ENCODE measurements at regions not wholly inside any gene's neighbourhood (a gene's known extent, or its start where the extent isn't known, plus 50 kb on each side); places are given as distances from the start of the nearest gene placed in this dataset.
"Not testable (repeated sequence)": the region's sequence is repeated elsewhere in the genome, so short reads cannot be mapped to it uniquely, and the experiment has no call there.

- H3K4me3 Mint-ChIP-seq (ENCODE audit: unreplicated experiment): no peak overlapping the region
- TF ChIP-seq, protein P1, sequence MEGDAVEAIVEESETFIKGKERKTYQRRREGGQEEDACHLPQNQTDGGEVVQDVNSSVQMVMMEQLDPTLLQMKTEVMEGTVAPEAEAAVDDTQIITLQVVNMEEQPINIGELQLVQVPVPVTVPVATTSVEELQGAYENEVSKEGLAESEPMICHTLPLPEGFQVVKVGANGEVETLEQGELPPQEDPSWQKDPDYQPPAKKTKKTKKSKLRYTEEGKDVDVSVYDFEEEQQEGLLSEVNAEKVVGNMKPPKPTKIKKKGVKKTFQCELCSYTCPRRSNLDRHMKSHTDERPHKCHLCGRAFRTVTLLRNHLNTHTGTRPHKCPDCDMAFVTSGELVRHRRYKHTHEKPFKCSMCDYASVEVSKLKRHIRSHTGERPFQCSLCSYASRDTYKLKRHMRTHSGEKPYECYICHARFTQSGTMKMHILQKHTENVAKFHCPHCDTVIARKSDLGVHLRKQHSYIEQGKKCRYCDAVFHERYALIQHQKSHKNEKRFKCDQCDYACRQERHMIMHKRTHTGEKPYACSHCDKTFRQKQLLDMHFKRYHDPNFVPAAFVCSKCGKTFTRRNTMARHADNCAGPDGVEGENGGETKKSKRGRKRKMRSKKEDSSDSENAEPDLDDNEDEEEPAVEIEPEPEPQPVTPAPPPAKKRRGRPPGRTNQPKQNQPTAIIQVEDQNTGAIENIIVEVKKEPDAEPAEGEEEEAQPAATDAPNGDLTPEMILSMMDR (IDR thresholded peaks at IDR 0.05): no peak
- DNase-seq (ENCODE audit: low spot score): no peak
- H3K9me3 Mint-ChIP-seq (ENCODE audit: low read depth): no peaks in the 10 kb centered on the region
- H3K4me1 Mint-ChIP-seq (ENCODE audit: low read depth): peaks cover 12% of the 10 kb centered on the region
- H3K36me3 Mint-ChIP-seq (ENCODE audit: low read depth): no peaks in the 10 kb centered on the region
- H3K27me3 Mint-ChIP-seq (ENCODE audit: low read depth): peaks cover 18% of the 10 kb centered on the region
- H3K27ac Mint-ChIP-seq (ENCODE audit: unreplicated experiment): no peak overlapping the region
Measured at GRCh38 chr7:93719546-93719945, 145.0 kb upstream of the CALCR start.

GRCh38 chr7:93717217-93717900, 142.8 kb upstream of the CALCR start:
- H3K27ac Mint-ChIP-seq (ENCODE audit: unreplicated experiment): no peak overlapping the region
- no peak for DNase-seq (ENCODE audit: low spot score)
- peaks cover 22% of the 10 kb centered on the region for H3K27me3 Mint-ChIP-seq (ENCODE audit: low read depth)
- H3K4me1 Mint-ChIP-seq (ENCODE audit: low read depth): peaks cover 22% of the 10 kb centered on the region
- TF ChIP-seq, protein P1 (IDR thresholded peaks at IDR 0.05): no peak
- H3K9me3 Mint-ChIP-seq (ENCODE audit: low read depth): no peaks in the 10 kb centered on the region
- H3K4me3 Mint-ChIP-seq (ENCODE audit: unreplicated experiment): no peak overlapping the region
- no peaks in the 10 kb centered on the region for H3K36me3 Mint-ChIP-seq (ENCODE audit: low read depth)

GRCh38 chr7:93715234-93715633, 140.7 kb upstream of the CALCR start:
- no peak overlapping the region for H3K4me3 Mint-ChIP-seq (ENCODE audit: unreplicated experiment)
- no peak overlapping the region for H3K27ac Mint-ChIP-seq (ENCODE audit: unreplicated experiment)
- peaks cover 22% of the 10 kb centered on the region for H3K27me3 Mint-ChIP-seq (ENCODE audit: low read depth)
- no peak for DNase-seq (ENCODE audit: low spot score)
- H3K9me3 Mint-ChIP-seq (ENCODE audit: low read depth): no peaks in the 10 kb centered on the region
- H3K4me1 Mint-ChIP-seq (ENCODE audit: low read depth): peaks cover 22% of the 10 kb centered on the region
- no peaks in the 10 kb centered on the region for H3K36me3 Mint-ChIP-seq (ENCODE audit: low read depth)
- TF ChIP-seq, protein P1 (IDR thresholded peaks at IDR 0.05): peak; percentile 81

DNA sequence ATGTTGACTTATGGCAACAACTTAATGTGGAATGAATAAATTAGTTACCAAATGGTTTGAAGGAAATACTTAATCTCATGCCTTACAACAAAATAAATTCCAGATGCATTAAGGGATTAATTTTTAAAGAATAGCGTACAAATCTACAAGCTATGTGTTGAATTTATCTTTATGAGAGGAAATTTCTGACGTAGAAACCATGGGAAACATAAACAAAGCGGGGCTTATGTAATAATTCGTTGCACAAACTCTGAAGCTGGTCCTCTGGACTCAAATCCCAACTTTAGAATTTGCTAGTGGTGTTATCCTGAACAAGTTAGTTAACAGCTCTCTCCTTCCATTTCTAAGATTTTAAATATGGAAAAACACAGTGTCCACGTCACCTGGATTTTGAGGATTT, 137.4 kb upstream of the CALCR start:
- Mint-ChIP-seq H3K9me3 (ENCODE audit: low read depth) (no peaks in the 10 kb centered on the region), H3K27me3 (ENCODE audit: low read depth) (peaks cover 21% of the 10 kb centered on the region), H3K27ac (ENCODE audit: unreplicated experiment) (no peak overlapping the region), H3K4me1 (ENCODE audit: low read depth) (peaks cover 10% of the 10 kb centered on the region), H3K4me3 (ENCODE audit: unreplicated experiment) (no peak overlapping the region), H3K36me3 (ENCODE audit: low read depth) (no peaks in the 10 kb centered on the region)
- DNase-seq (ENCODE audit: low spot score): no peak
- TF ChIP-seq, protein P1 (IDR thresholded peaks at IDR 0.05): no peak

- peaks cover 25% of the 10 kb centered on the region for H3K27me3 Mint-ChIP-seq (ENCODE audit: low read depth)
- not testable (repeated sequence) for H3K27ac Mint-ChIP-seq (ENCODE audit: unreplicated experiment); DNase-seq (ENCODE audit: low spot score); H3K9me3 Mint-ChIP-seq (ENCODE audit: low read depth); H3K4me3 Mint-ChIP-seq (ENCODE audit: unreplicated experiment); H3K36me3 Mint-ChIP-seq (ENCODE audit: low read depth); H3K4me1 Mint-ChIP-seq (ENCODE audit: low read depth)
Measured at GRCh38 chr7:93708255-93708654, 133.7 kb upstream of the CALCR start.

DNA sequence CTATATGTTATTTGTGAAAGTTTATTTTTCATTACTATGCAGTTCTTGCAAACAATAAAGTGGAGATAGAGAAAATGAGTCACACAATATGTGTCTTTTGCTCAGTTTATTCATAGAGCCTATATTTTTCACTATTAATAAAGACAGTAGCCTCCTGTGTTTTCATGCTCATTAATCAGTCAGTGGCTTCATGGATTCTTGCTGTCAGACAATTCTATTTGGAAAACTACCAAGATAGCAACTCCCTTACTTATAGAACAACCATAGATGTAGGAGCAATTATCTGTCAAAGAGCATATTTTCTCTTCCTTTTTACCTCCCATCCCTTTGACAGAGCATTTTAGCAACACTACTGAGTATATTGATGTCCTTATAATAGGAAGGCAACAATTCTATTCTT, 132.7 kb upstream of the CALCR start:
- Mint-ChIP-seq H3K27me3 (ENCODE audit: low read depth) (peaks cover 23% of the 10 kb centered on the region), H3K4me3 (ENCODE audit: unreplicated experiment) (no peak overlapping the region), H3K27ac (ENCODE audit: unreplicated experiment) (no peak overlapping the region), H3K36me3 (ENCODE audit: low read depth) (peaks cover 1% of the 10 kb centered on the region), H3K9me3 (ENCODE audit: low read depth) (no peaks in the 10 kb centered on the region), H3K4me1 (ENCODE audit: low read depth) (no peaks in the 10 kb centered on the region)
- no peak for DNase-seq (ENCODE audit: low spot score)
- TF ChIP-seq, protein P1 (IDR thresholded peaks at IDR 0.05): no peak

GRCh38 chr7:93706162-93706561, 131.6 kb upstream of the CALCR start:
- not testable (repeated sequence) for H3K4me1 Mint-ChIP-seq (ENCODE audit: low read depth); H3K4me3 Mint-ChIP-seq (ENCODE audit: unreplicated experiment); H3K27ac Mint-ChIP-seq (ENCODE audit: unreplicated experiment); DNase-seq (ENCODE audit: low spot score); H3K9me3 Mint-ChIP-seq (ENCODE audit: low read depth); H3K36me3 Mint-ChIP-seq (ENCODE audit: low read depth)
- H3K27me3 Mint-ChIP-seq (ENCODE audit: low read depth): peaks cover 24% of the 10 kb centered on the region

All from chondrocyte (in vitro differentiated cells).